ENCODE measurements at regions not wholly inside any gene's neighbourhood (a gene's known extent, or its start where the extent isn't known, plus 50 kb on each side); places are given as distances from the start of the nearest gene placed in this dataset.

DNA sequence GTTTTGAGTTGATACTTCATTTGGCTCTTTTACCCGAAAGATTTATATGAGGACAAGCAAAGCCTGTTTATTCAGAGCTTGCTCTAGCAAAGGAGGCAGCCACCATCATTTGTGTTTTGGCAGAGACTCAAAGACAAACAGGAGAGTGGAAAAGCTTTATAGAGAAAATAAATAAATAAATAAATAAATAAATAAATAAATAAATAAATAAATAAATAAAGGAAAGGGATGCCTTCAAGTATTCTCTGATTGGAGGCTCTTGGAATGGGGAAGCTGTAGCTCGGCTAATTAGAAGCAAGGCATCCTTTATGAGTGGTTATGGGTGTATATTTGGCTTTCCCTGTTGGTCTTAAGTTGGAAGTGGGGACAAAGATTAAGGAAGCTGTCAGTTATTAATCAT, 229.8 kb downstream of the RASSF9 start:
- Histone ChIP-seq H3K9me3 (ENCODE audit: control insufficient read depth, insufficient read depth, low read length) (no peaks in the 10 kb centered on the region), H3K4me3 (ENCODE audit: low read depth, low read length) (no peak overlapping the region), H3K27me3 (ENCODE audit: control insufficient read depth, insufficient read depth, low read length) (no peaks in the 10 kb centered on the region), H3K27ac (ENCODE audit: low read depth, low read length) (no peak overlapping the region)
- TF ChIP-seq, protein P1, sequence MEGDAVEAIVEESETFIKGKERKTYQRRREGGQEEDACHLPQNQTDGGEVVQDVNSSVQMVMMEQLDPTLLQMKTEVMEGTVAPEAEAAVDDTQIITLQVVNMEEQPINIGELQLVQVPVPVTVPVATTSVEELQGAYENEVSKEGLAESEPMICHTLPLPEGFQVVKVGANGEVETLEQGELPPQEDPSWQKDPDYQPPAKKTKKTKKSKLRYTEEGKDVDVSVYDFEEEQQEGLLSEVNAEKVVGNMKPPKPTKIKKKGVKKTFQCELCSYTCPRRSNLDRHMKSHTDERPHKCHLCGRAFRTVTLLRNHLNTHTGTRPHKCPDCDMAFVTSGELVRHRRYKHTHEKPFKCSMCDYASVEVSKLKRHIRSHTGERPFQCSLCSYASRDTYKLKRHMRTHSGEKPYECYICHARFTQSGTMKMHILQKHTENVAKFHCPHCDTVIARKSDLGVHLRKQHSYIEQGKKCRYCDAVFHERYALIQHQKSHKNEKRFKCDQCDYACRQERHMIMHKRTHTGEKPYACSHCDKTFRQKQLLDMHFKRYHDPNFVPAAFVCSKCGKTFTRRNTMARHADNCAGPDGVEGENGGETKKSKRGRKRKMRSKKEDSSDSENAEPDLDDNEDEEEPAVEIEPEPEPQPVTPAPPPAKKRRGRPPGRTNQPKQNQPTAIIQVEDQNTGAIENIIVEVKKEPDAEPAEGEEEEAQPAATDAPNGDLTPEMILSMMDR (IDR thresholded peaks at IDR 0.05; ENCODE audit: low read depth, low read length), result no peak
- POLR2A ChIA-PET, result no interaction called here
- CTCF ChIA-PET, result no interaction called here
- no peak for DNase-seq (ENCODE audit: low read depth, low spot score)

DNA sequence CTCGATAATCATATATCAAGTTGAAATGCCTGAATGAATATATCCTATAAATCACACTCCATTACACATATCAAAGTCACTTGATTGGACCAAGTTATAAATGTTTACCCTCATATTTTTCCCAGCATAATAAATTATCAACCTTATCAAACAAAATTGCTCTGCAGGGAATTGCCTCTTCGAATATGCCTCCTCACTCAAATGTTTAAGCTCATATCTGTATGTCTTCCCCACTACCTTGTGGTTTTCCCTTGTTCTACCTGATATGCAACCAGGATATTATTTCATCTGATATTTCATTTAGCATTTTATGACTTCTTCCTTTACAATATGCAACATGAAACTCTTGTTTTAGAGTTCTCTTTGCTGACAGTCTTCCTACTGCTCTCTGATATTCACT, 226.4 kb downstream of the RASSF9 start:
- POLR2A ChIA-PET, result no interaction called here
- TF ChIP-seq, protein P1 (IDR thresholded peaks at IDR 0.05; ENCODE audit: low read depth, low read length), result no peak
- no peaks in the 10 kb centered on the region for H3K9me3 ChIP-seq (ENCODE audit: control insufficient read depth, insufficient read depth, low read length)
- H3K27me3 ChIP-seq (ENCODE audit: control insufficient read depth, insufficient read depth, low read length), result no peaks in the 10 kb centered on the region
- no peak for DNase-seq (ENCODE audit: low read depth, low spot score)
- CTCF ChIA-PET, result no interaction called here
- no peak overlapping the region for H3K4me3 ChIP-seq (ENCODE audit: low read depth, low read length)
- H3K27ac ChIP-seq (ENCODE audit: low read depth, low read length), result no peak overlapping the region

DNA sequence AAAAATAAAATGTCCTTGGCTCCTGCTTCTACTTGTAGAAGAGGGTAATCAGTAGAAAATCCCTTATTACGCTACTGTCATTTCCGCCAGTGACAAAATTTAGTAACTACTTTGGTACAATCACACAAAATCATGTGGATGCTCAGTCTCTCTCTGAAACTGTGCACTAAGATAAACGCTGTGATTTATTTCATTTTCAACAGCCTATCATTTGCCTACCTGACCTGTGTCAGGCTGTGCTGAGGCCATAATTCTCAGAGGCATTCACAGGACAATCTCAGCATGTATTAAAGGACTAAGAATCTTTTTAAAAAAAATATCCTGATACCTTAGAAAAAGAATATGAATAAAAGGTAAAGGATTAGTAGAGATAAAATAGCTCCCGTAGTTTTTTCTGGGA, 226.0 kb downstream of the RASSF9 start:
- H3K4me3 ChIP-seq (ENCODE audit: low read depth, low read length), result no peak overlapping the region
- H3K27me3 ChIP-seq (ENCODE audit: control insufficient read depth, insufficient read depth, low read length), result no peaks in the 10 kb centered on the region
- H3K27ac ChIP-seq (ENCODE audit: low read depth, low read length), result no peak overlapping the region
- CTCF ChIA-PET, result no interaction called here
- TF ChIP-seq, protein P1 (IDR thresholded peaks at IDR 0.05; ENCODE audit: low read depth, low read length), result no peak
- POLR2A ChIA-PET, result no interaction called here
- H3K9me3 ChIP-seq (ENCODE audit: control insufficient read depth, insufficient read depth, low read length), result no peaks in the 10 kb centered on the region
- DNase-seq (ENCODE audit: low read depth, low spot score), result no peak

DNA sequence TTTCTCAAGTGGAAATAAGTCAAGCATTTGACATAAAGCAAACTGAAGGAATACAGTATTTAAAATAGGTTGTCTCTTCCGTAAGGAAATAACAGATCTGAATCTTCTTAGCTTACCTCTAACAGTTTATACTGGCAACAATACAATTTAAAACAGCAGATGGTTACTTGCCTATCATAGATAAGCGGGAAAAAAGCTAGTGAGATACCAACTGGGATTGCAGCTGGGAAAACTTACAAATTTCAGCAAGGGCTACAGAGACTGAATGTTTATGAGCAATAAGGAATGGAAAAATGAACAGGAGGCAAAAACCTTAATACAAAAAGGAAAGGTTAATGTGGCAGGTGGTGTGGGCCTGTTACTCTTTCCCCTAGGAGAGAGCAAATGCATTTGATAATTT, 220.0 kb downstream of the RASSF9 start:
- H3K27me3 ChIP-seq (ENCODE audit: control insufficient read depth, insufficient read depth, low read length), result no peaks in the 10 kb centered on the region
- no peak for DNase-seq (ENCODE audit: low read depth, low spot score)
- H3K4me3 ChIP-seq (ENCODE audit: low read depth, low read length), result no peak overlapping the region
- ChIA-PET POLR2A (no interaction called here), CTCF (no interaction called here)
- H3K9me3 ChIP-seq (ENCODE audit: control insufficient read depth, insufficient read depth, low read length), result no peaks in the 10 kb centered on the region
- TF ChIP-seq, protein P1 (IDR thresholded peaks at IDR 0.05; ENCODE audit: low read depth, low read length), result no peak
- H3K27ac ChIP-seq (ENCODE audit: low read depth, low read length), result no peak overlapping the region

DNA sequence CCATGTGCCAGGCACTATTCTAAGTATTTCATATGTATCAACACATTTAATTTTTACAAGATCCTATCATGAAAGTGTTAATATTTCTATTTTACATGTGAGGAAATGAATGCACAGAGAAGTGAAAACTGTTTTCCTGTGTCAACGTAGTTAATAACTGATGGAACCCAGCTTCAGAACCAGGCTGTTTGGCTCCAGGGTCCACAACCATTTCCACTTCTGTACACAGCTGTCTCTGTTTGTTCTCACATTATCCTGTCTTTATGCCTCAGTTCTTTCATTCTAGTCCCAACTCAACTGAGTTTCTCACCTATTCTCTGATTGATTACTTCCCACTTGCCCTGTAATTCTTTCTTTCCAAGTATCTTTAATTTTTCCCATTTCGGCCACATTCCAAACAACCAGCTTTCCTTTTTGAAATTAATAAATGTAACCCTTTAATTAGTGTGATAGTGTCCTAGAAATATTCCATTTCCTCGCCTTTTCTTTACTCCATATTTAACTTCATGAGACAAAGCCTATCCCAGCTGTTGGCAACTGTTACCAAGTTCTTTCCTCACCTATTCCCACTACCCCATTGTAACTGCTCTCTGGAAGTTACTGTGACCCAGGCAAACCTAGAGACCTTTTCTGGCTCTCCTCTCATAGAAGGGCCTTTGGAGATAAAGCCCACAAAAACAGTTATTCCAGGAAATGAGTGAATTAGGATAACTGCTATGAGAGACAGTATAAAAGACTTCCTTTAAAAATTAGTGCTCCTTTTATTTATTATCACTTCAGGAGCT, 218.7 kb downstream of the RASSF9 start:
- CTCF ChIA-PET, result no interaction called here
- Histone ChIP-seq H3K4me3 (ENCODE audit: low read depth, low read length) (no peak overlapping the region), H3K27me3 (ENCODE audit: control insufficient read depth, insufficient read depth, low read length) (no peaks in the 10 kb centered on the region), H3K9me3 (ENCODE audit: control insufficient read depth, insufficient read depth, low read length) (no peaks in the 10 kb centered on the region), H3K27ac (ENCODE audit: low read depth, low read length) (no peak overlapping the region)
- TF ChIP-seq, protein P1 (IDR thresholded peaks at IDR 0.05; ENCODE audit: low read depth, low read length), result no peak
- DNase-seq (ENCODE audit: low read depth, low spot score), result no peak
- POLR2A ChIA-PET, result no interaction called here

Measured in AG04450 (cell line).